Posterior cingulate gyrus (tissue), 11 donors: ENCODE measurements at regions not wholly inside any gene's neighbourhood (a gene's known extent, or its start where the extent isn't known, plus 50 kb on each side); places are given as distances from the start of the nearest gene placed in this dataset.
"Not testable (repeated sequence)": the region's sequence is repeated elsewhere in the genome, so short reads cannot be mapped to it uniquely, and the experiment has no call there.

Experiments used
- DNase-seq, 10 donors: peaks; one replicate each; pipeline versions ENCODE4 v3.0.0 to v3.0.0-alpha.2; 2020 to 2021; ENCODE audit warnings: mixed read lengths in 3 of 10
- intact Hi-C: fragments of 100-400 bp; cut with DNase I; formaldehyde crosslinking; loops from one replicate; pipeline ENCODE4 v1.15.1; 2023

DNA sequence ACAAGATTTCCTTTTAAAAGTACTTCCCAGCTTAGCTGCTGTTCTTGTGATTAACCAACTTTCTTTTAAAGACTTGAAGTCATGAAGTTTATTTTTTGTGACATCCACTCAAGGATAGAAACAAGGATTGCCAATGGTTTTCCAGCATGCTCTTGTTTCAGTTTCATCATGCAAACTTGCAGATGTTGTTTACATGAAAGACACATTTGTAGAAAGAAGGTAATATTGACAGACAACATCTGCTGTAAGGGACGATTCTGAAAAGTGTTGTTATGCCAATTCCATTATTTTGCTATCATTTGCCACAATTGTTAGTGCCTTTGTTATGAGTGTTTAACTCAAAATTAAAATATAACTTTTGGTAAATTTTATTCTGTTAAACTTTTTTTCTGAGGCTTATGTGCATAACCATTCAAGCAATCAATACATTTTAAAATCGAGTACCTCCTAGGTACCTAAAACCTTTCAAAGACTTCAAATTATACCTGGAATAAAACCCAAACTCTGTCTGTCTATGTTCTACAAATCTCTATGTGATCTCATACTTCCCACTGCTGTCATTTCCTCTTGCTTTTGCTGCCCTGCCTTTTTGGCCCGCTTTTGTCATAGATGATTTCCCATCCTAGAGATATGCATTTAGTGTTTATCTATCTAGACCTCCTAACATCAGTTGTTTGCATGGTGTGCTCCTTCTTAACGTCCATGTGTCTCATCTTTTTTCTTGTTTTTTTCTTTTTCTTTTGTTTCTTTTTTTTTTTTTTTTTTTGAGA is 630.4 kb downstream of the NR2F2 start:
- no peak for DNase-seq
- intact Hi-C loops: no loop called here

DNA sequence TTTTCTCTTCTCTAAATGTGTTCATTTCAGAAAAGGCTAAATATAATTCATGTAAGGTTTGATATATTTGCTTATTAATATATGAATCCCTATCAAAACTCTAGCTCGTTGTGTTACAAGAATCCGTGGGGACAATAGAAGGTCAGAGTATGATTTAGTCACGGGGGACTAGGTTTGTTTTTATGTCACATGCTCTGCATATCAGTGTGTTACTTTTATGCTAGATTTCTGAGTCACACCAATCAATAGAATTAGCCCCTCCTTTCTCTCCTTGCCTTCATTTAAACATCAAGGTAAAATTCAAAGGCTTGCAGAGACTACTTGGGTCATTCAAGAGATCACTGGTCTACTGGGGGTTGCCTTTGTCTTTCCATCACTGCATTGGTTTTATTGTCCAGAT is 636.1 kb downstream of the NR2F2 start:
- no peak for DNase-seq
- intact Hi-C loops: no loop called here

- intact Hi-C loops: no loop called here
- DNase-seq: no peak
These were observed 639.5 kb downstream of the NR2F2 start for GRCh38 chr15:96969732-96970710.

DNA sequence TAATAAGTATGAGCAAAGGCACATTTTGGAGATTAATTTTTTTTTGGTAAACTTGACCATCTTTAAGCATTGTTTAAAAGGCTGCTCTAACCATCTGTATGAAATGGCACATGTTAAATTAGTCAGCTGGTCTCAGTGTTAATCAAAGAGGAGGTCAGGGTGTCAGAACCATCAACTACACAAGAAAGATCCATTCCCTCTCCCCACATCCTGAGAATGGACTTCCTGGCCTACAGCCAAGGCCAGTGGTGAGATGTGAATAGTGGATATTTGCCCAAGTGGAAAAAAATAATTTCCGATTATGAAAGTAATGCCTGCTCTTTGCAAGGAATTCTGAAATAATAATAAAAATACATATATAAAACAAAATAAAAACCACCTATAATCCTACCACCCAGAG is 641.7 kb downstream of the NR2F2 start:
- no peak for DNase-seq
- intact Hi-C loops: no loop called here

- intact Hi-C loops: no loop called here
- DNase-seq: no peak
These were observed 644.3 kb downstream of the NR2F2 start for GRCh38 chr15:96974761-96975160.

DNA sequence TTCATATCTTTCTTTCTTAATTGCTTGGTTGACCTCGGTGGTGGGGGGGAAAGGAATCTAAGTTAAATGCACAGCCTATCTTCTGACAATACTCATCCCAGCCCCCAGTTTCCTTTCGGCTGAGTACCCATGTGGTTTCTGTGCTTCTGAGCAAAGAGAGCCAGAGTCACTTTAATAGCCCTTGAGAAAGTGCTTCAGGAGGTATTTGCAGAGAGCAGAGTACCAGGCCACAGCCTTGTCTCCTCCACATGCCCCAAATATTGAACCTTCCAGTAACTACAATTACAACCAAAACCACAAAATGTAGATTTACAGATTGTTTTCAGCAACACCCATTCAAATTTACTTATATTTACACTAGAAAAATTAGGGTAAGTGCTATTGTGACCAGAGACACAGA is 647.4 kb downstream of the NR2F2 start:
- intact Hi-C loops: no loop called here
- DNase-seq: no peak

DNA sequence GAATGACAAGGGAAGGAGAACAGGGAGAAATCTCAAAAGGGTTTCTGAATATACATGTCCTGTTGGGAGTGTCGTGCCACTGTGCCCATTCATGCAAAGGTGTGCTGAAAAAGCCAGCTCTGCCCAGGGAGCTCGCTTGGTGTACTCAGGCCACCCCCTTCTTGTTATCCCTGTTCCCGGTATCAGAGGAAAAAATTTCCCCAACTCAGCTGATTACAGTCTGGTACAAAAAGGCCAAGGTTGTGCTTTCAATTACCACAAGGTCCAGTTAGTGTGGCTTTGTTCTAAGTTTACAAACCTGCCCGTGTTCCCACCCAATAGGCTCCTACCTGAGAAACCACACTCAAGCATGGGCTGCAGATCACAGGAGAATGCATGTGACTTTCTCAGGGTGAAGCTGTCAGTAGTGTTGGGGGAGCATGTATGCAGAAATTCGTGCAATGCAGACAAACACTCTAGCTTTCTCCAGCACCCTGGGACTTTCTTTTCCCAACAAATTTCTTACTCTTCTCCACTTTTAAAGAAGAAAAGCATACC is 648.5 kb downstream of the NR2F2 start:
- intact Hi-C loops: no loop called here
- no peak for DNase-seq

- DNase-seq: not testable (repeated sequence)
These were observed 653.7 kb downstream of the NR2F2 start for GRCh38 chr15:96984121-96984671.

DNA sequence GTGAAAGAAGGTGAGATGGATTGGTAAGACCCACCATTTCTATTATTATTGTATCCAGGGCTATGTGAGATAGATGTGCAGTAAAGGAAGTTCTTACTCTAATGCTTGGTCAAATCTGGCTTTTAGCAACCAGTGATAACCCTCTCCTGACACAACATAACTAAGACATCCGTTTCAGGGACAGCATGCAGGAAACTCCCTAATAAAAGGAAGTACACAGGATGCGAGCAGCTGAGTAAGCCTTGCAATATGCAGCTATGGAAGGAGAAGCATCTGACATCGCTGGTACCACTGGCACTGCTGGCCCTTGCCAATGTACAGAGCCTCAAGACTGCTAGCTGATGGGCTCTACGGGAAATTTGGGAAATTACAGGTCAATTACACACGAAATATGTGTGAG is 662.3 kb downstream of the NR2F2 start:
- intact Hi-C loops: loop anchor here (10.0 kb wide), 1 partner anchor 58 kb away; no protein-coding TSS in a partner anchor

More at GRCh38 chr15:96984121-96984671, 653.7 kb downstream of the NR2F2 start:
- intact Hi-C loops: not testable (repeated sequence)

GRCh38 chr15:96997538-96997937 is 667.0 kb downstream of the NR2F2 start:
- intact Hi-C loops: loop anchor here (10.0 kb wide), 1 partner anchor 63 kb away; no protein-coding TSS in a partner anchor
- no peak for DNase-seq

More for the DNA sequence above, 662.3 kb downstream of the NR2F2 start:
- DNase-seq: no peak

DNA sequence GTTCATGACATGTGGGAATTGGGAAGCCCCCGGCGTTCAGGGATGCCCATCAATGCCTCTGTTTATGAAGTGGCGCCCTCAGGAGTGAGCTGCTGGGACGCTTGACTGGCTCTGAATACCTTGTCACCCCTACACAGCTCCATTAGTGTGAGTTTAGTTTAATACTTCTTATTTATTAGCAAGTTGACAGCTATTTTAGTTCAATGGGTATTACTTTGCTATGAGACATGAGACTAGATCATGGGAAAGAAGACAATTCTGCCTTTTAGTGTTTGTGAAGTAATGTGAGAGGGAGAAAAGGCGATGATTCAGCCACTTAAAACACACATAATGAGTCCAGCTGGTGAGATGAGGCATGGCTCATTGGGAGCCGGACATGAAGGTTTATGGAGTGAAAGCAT is 678.5 kb downstream of the NR2F2 start:
- DNase-seq: no peak
- intact Hi-C loops: no loop called here

DNA sequence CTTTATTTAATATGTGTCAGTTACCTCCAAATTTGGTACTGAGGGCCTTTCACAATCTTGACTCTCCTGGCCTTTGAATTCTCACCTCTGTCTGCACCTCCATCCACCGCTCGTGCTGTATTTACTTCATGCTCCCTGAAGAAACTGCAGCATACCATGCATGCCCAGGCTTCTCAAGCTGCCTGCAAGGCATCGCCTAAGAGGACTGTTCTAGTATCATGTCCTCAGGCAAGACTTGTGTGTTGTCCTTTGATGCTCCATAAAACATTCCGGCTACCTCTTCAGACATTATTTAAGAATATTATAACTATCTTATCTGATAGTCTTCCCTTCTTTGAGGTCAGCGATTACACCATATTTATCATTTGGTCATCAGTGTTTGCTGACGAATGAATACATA is 682.5 kb downstream of the NR2F2 start:
- DNase-seq: no peak
- intact Hi-C loops: no loop called here

- no peak for DNase-seq
- intact Hi-C loops: no loop called here
These were observed 683.0 kb downstream of the NR2F2 start for GRCh38 chr15:97013491-97013890.

- DNase-seq: no peak
- intact Hi-C loops: no loop called here
These were observed 683.5 kb downstream of the NR2F2 start for GRCh38 chr15:97014001-97014400.

DNA sequence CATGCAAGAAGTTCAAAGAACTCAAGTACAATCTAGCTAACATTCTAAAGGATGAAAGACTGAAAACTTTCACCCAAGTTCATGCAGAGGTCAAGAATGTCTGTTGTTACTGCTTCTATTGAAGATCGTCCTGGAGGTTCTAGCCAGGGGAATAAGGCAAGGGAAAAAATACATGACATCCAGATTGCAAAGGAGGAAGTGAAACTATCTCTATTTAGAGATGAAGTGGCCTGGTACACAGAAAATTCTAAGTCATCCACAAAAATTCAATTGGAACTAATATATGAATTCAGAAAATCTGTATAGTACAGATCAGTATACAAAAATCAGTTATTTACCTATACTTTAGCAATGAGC is 693.0 kb downstream of the NR2F2 start:
- intact Hi-C loops: no loop called here
- no peak for DNase-seq

DNA sequence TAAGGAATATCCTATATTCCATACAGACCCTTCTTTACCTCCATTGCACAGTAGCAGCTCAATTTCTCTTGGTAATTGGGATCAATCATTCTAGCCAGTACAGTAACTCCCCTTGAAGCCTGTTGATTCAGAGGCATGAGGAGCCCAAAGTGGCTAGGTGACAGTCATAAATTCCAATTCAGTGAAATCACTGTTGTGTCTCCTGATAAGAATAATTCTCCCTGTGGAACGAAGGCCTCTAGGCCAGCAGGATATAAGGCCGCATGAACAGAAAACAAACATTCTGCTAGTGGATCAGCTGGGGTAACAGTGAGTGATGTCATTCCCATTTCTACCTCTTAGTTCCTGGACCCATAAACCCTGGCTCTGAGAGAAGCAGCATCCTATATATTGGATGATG is 696.3 kb downstream of the NR2F2 start:
- intact Hi-C loops: no loop called here
- no peak for DNase-seq

GRCh38 chr15:97027772-97028171 is 697.3 kb downstream of the NR2F2 start:
- intact Hi-C loops: no loop called here

DNA sequence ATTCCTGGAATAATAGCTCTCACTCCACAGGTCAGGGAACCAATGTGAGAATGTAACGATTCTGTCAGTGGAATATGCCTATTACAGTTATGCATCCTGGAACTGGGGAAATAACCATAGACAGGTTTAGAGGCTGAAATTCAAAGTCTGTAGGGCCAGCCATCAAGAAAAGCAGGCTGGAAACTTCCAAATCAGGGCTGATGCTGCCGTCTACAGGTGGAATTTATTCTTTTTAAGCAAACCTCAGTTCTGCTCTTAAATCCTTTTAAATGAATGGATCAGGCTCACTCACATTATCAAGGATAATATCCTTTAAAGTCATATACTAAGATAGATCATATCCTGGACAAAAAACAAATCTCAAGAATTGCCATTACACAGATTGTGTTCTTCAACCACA is 699.8 kb downstream of the NR2F2 start:
- intact Hi-C loops: no loop called here
- no peak for DNase-seq

More at GRCh38 chr15:97027772-97028171, 697.3 kb downstream of the NR2F2 start:
- no peak for DNase-seq

- intact Hi-C loops: no loop called here
- no peak for DNase-seq
These were observed 705.8 kb downstream of the NR2F2 start for GRCh38 chr15:97036301-97036700.

- no peak for DNase-seq
- intact Hi-C loops: no loop called here
These were observed 706.6 kb downstream of the NR2F2 start for GRCh38 chr15:97037080-97037479.
